ENCODE measurements at regions not wholly inside any gene's neighbourhood (a gene's known extent, or its start where the extent isn't known, plus 50 kb on each side); places are given as distances from the start of the nearest gene placed in this dataset.

- no peak for DNase-seq
These were observed 300.7 kb downstream of the ARAP2 start for GRCh38 chr4:35943606-35944005.

DNA sequence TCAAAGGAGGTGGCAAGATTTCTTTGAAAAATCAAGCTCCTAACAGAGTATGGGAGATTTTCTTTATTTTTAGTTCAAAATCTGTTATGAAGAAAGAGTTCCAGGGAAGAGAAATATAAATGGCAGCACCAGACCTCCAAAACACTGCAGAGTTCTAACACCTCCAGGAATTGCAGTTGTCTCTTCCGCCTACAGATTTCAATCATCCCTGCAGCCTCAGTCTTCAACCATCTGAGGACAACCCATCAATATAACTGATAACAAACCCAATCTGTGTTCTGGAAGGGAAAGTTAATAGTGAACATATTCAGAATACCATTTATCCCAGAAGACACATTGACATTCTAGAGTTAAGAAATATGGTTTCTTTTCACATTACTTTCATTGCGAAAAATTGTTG is 296.1 kb downstream of the ARAP2 start:
- DNase-seq: no peak

DNA sequence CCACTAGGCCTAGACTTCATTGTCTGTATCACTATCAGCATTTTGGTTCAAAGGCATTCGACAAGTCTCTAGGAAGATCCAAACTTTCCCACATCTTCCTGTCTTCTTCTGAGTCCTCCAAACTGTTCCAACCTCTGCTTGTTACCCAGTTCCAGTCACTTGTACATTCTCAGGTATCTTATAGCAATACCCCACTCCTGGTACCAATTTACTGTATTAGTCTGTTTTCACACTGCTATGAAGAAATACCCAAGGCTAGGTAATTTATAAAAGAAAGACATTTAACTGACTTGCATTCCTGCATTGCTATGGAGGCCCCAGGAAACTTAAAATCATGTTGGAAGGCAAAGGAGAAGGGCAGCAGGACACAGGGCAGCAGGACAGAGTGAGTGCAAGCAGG is 293.9 kb downstream of the ARAP2 start:
- no peak for DNase-seq

- no peak for DNase-seq
These were observed 291.6 kb downstream of the ARAP2 start for GRCh38 chr4:35952751-35953150.

DNA sequence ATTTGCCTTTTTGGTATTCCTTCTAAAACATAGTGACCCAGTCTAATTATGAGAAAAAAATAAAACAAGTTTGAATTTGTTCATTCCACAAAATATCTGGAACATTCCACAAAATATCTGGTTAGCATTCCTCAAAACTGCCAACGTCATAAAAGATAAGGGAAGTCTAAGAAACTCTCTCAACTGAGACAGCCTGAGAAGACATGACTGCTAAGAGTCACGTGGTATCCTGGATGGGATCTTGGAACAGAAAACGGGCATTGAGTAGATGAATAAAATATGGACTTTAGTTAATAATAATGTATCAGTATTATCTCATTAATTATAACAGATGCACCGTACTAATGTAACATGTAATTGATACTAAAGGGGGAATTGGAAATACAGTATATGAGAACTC is 280.9 kb downstream of the ARAP2 start:
- no peak for DNase-seq

GRCh38 chr4:35963974-35964515 is 280.3 kb downstream of the ARAP2 start:
- no peak for DNase-seq

GRCh38 chr4:35965300-35965699 is 279.0 kb downstream of the ARAP2 start:
- no peak for DNase-seq

DNA sequence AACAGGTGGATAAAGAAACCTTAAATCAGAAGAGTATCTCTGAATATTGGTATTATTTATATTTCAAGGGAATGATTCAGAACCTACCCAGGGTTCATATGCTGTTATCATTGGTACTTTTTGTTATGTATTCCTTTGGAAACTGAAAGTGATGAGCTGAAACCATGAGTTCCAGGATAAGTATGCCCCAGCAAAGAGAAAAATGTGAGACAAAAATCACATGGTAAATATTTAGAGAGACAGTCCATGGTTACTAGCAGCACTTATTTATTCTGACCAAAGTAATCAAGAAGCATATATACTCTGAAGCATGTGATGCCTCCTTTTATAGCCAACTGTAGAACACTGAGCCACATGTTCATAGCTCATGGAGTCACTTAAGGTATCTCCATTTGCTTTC is 277.7 kb downstream of the ARAP2 start:
- no peak for DNase-seq

- DNase-seq: no peak
These were observed 273.9 kb downstream of the ARAP2 start for GRCh38 chr4:35970366-35970960.

DNA sequence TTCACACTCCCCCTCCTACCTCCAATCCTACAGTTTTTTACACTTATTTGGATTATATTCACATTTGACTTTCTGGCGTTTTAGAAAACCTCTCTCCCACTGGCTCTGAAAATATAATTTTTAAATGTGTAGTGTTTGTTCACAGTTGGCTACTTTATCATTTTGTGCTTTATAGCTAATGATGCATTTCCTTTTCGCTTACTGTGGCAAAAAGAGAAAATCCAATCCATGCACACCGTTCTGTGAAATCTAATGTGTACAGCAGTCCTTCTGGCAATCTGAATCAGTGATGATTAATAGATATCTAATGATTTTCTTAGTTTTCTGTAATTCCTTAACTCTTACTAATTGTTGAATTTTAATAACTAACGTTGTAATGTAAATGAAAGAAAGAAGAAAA is 271.5 kb downstream of the ARAP2 start:
- no peak for DNase-seq

DNA sequence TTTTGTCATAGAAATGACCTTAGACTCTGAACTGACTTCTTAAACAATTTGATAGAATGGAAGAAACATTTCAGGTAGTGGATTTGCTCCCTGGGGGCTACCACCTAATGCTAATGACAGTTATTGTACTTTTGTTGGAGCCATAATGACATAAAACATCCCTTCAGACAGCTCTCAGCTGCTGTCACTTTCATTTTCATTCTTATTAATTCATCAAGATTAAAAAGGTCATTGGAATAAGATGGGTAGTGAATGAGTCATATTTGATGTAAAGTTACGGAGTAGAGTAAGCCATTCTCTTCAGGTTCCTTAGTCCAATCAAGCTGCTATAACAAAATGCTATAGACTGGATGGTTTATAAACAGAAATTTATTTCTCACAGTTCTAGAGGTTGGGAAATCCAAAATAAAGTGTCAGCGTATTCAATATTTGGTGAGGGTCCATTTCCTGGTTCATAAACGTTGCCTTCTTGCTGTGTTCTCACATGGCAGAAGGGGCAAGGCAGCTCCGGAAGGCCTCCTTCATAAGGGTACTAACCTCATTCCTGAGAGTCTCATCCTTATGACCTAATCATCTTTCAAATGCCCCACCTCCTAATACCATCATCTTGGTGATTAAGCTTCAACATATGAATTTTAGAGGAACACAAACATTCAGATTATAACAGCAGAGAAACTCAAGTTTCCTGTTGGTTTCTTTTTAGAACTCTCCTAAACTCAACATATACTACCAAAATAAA is 268.5 kb downstream of the ARAP2 start:
- DNase-seq: no peak

- DNase-seq: no peak
These were observed 265.8 kb downstream of the ARAP2 start for GRCh38 chr4:35978551-35978950.

DNA sequence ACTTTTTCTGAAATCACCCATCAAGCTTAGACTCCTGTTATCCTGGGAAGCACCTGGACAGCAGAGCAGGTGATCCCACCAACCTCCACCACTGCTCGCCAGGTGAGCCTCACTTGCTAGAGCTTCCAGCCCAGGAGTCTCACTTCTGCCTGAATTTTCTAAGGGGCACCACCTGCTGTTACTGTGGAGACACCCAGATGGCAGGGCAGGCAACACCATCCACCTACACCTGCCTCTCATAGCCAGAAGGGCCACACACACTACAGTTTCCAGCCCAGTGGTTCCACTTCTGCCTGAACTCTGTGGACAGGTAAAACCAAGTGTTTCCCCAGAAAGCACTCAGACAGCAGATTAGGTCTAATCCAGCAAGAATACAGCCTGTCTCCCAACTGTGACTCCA is 262.0 kb downstream of the ARAP2 start:
- no peak for DNase-seq

DNA sequence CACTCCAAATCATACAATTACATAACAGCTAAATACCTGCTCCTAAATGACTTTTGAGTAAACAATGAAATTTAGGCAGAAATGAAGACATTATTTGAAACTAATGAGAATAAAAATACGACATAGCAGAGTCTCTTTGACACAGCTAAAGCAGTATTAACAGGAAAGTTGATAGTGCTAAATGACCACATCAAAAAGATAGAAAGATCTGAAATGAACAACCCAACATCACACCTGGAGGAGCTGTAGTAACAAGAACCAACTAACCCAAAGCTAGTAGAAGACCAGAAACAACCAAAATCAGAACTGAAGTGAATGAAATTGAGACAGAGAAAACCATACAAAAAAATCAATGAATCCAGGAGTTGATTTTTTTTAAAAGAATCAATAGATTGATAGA is 257.8 kb downstream of the ARAP2 start:
- DNase-seq: no peak

- DNase-seq: no peak
These were observed 250.7 kb downstream of the ARAP2 start for GRCh38 chr4:35993606-35994005.

DNA sequence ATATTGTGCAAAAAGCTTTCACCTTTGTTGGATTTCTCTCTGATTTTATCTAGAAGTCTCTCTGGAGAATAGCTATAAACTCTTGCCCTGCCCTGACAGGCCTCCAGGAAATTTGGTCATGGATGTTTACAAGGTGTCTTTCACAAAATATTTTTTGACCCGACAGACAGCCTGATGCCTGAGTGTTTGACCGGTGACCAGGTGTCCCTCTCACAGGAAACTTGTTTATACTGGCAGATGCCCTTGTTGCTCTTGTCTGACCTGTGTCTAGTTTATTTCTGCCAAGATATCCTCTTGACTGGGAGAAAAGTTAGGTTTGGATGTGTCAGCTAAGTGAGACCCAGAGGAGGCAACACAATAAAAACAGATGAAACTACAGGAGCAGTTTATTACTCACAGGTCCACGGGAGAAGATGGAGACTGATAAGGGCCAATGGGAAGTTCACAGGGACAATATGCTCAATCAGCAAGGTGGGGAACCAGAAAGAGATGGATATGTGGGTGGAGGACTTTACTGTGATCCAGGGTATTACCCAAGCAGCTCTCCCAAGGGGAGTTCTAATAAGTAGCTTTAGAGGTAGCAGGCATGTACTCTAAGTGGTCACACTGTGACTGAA is 243.3 kb downstream of the ARAP2 start:
- DNase-seq: no peak

DNA sequence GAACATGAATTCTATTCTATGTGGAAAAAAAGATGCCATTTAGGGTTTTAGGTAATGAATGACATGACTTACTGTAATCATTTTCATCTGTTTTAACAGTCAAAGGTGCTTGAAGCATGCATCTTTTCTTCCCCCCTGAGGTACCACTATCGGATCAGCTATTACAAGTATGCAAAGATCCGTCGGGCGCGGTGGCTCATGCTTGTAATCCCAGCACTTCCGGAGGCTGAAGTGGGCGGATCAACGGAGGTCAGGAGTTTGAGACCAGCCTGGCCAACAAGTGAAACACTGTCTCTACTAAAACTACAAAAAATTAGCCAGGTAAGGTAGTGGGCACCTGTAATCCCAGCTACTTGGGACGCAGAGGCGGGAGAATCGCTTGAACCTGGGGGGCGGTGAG is 241.3 kb downstream of the ARAP2 start:
- DNase-seq: no peak

DNA sequence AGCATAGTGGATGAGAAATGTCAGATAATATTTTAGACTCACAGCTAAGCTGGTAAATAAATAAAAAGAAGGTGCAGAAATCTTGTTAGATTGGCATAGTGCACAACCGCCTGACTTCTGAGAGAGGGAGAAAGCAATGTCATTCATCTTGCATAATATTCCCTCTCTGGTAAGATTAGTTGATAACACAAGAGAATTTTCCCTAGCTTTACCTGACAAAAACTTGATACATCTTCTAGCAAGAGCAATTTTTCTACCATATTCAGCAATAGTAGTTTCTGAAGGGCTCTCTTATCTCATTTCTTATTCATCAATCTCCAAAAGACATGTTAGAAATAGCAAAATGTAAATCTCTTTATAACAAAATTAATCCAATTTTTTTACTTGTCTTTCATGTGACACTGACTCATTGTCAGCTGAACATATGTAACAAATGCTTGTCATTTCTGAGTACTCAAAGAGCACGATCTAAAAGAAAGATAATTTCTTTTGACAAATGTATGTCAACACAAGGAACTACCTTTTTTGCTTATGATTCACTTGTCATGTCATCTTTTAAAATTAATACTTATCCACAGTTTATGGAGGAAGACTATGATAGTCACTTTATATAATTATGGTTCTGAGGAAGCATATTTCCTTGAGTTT is 240.0 kb downstream of the ARAP2 start:
- no peak for DNase-seq

- no peak for DNase-seq
These were observed 238.1 kb downstream of the ARAP2 start for GRCh38 chr4:36006226-36006625.

- DNase-seq: no peak
These were observed 233.9 kb downstream of the ARAP2 start for GRCh38 chr4:36010397-36010929.

- no peak for DNase-seq
These were observed 232.9 kb downstream of the ARAP2 start for GRCh38 chr4:36011381-36011780.

DNA sequence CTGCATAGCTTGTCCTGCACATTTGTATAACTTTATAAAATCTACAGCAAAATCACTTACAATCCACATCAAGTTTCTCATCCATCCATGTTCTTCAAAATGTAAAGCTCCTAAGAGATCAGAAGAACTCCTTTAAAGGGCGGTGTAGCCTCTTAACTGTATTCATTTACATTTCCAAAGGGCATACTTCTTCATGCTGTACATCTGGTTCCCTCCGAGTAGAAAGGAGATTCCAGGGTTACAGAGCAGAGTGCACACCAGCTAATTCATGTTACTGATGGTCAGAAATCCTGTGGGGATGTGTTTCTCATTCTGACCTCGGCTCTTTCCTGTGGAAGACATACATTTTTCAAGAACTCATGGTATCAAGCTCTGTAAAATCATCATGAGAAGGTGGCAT is 231.8 kb downstream of the ARAP2 start:
- DNase-seq: no peak

All from muscle of arm (tissue), 1 donor.